ENCODE measurements at regions not wholly inside any gene's neighbourhood (a gene's known extent, or its start where the extent isn't known, plus 50 kb on each side); places are given as distances from the start of the nearest gene placed in this dataset.
"Not testable (repeated sequence)": the region's sequence is repeated elsewhere in the genome, so short reads cannot be mapped to it uniquely, and the experiment has no call there.

GRCh38 chr9:88280816-88281382, 107.3 kb upstream of the SPIN1 start:
- no peak for DNase-seq

GRCh38 chr9:88278036-88278435, 110.2 kb upstream of the SPIN1 start:
- no peak for DNase-seq

GRCh38 chr9:88274078-88274477, 114.2 kb upstream of the SPIN1 start:
- no peak for DNase-seq

GRCh38 chr9:88272986-88273385, 115.3 kb upstream of the SPIN1 start:
- no peak for DNase-seq

- DNase-seq = no peak
These were observed 117.8 kb upstream of the SPIN1 start for GRCh38 chr9:88270413-88270812.

- no peak for DNase-seq
These were observed 119.4 kb upstream of the SPIN1 start for GRCh38 chr9:88268886-88269285.

GRCh38 chr9:88267283-88267682, 121.0 kb upstream of the SPIN1 start:
- no peak for DNase-seq

- no peak for DNase-seq
These were observed 121.8 kb upstream of the SPIN1 start for GRCh38 chr9:88266416-88266815.

- DNase-seq = no peak
These were observed 120.7 kb upstream of the SPATA31C2 start for GRCh38 chr9:88259001-88259400.

GRCh38 chr9:88258601-88259000, 120.3 kb upstream of the SPATA31C2 start:
- peak; percentile 67 for DNase-seq

GRCh38 chr9:88258024-88258423, 119.7 kb upstream of the SPATA31C2 start:
- peak; percentile 92 for DNase-seq

- no peak for DNase-seq
These were observed 117.9 kb upstream of the SPATA31C2 start for GRCh38 chr9:88256216-88256615.

GRCh38 chr9:88255806-88256205, 117.5 kb upstream of the SPATA31C2 start:
- DNase-seq = not testable (repeated sequence)

- DNase-seq = no peak
These were observed 113.6 kb upstream of the SPATA31C2 start for GRCh38 chr9:88251903-88252302.

- no peak for DNase-seq
These were observed 105.5 kb upstream of the SPATA31C2 start for GRCh38 chr9:88243736-88244135.

GRCh38 chr9:88242879-88243278, 104.6 kb upstream of the SPATA31C2 start:
- DNase-seq = no peak

GRCh38 chr9:88237991-88238571, 99.8 kb upstream of the SPATA31C2 start:
- no peak for DNase-seq

GRCh38 chr9:88237479-88237961, 99.2 kb upstream of the SPATA31C2 start:
- peak; percentile 92 for DNase-seq

- DNase-seq = peak; percentile 89
These were observed 98.5 kb upstream of the SPATA31C2 start for GRCh38 chr9:88236511-88237478.

- no peak for DNase-seq
These were observed 97.3 kb upstream of the SPATA31C2 start for GRCh38 chr9:88235615-88236014.

- no peak for DNase-seq
These were observed 95.8 kb upstream of the SPATA31C2 start for GRCh38 chr9:88234114-88234513.

- DNase-seq = no peak
These were observed 94.8 kb upstream of the SPATA31C2 start for GRCh38 chr9:88233091-88233490.

GRCh38 chr9:88230612-88231011, 92.3 kb upstream of the SPATA31C2 start:
- DNase-seq = no peak

Measured in tongue (tissue), 1 donor.